ENCODE measurements at regions not wholly inside any gene's neighbourhood (a gene's known extent, or its start where the extent isn't known, plus 50 kb on each side); places are given as distances from the start of the nearest gene placed in this dataset.

DNA sequence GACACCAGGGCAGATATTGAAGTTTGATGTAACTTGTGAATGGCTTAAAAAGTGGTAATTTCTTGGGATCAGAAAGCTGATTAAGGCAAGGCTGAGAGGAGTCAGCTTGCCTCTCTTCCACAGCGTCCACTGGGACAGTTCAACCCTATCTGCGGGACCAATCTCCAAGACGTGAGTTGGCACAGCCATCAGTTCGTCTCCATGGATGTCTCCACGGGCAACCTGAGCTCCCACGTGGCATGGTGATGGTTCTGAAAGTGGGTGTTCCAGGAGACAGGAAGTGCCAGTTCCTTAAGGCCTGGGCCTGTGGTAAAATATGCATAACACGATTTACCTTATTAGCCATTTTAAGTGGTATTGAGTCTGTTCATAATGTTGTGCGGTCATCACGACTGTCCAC lies 67.9 kb upstream of the BHLHE23 start (continued):
- TF ChIP-seq, protein P1, sequence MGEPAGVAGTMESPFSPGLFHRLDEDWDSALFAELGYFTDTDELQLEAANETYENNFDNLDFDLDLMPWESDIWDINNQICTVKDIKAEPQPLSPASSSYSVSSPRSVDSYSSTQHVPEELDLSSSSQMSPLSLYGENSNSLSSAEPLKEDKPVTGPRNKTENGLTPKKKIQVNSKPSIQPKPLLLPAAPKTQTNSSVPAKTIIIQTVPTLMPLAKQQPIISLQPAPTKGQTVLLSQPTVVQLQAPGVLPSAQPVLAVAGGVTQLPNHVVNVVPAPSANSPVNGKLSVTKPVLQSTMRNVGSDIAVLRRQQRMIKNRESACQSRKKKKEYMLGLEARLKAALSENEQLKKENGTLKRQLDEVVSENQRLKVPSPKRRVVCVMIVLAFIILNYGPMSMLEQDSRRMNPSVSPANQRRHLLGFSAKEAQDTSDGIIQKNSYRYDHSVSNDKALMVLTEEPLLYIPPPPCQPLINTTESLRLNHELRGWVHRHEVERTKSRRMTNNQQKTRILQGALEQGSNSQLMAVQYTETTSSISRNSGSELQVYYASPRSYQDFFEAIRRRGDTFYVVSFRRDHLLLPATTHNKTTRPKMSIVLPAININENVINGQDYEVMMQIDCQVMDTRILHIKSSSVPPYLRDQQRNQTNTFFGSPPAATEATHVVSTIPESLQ (CRISPR knock-in tag; IDR thresholded peaks at IDR 0.05), result no peak
- TF ChIP-seq, protein P2, sequence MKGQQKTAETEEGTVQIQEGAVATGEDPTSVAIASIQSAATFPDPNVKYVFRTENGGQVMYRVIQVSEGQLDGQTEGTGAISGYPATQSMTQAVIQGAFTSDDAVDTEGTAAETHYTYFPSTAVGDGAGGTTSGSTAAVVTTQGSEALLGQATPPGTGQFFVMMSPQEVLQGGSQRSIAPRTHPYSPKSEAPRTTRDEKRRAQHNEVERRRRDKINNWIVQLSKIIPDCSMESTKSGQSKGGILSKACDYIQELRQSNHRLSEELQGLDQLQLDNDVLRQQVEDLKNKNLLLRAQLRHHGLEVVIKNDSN (CRISPR knock-in tag; IDR thresholded peaks at IDR 0.05), result no peak
- TF ChIP-seq, protein P3, sequence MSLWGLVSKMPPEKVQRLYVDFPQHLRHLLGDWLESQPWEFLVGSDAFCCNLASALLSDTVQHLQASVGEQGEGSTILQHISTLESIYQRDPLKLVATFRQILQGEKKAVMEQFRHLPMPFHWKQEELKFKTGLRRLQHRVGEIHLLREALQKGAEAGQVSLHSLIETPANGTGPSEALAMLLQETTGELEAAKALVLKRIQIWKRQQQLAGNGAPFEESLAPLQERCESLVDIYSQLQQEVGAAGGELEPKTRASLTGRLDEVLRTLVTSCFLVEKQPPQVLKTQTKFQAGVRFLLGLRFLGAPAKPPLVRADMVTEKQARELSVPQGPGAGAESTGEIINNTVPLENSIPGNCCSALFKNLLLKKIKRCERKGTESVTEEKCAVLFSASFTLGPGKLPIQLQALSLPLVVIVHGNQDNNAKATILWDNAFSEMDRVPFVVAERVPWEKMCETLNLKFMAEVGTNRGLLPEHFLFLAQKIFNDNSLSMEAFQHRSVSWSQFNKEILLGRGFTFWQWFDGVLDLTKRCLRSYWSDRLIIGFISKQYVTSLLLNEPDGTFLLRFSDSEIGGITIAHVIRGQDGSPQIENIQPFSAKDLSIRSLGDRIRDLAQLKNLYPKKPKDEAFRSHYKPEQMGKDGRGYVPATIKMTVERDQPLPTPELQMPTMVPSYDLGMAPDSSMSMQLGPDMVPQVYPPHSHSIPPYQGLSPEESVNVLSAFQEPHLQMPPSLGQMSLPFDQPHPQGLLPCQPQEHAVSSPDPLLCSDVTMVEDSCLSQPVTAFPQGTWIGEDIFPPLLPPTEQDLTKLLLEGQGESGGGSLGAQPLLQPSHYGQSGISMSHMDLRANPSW (CRISPR knock-in tag; conservative IDR thresholded peaks at IDR 0.05; ENCODE audit: low read depth), result no peak

- peaks cover 46% of the 10 kb centered on the region for H3K27me3 Mint-ChIP-seq (ENCODE audit: low read depth)
- CTCF ChIA-PET, result no interaction called here
- DNase-seq (ENCODE audit: low spot score), result peak; percentile 2
- no peak for ATAC-seq
- H3K36me3 Mint-ChIP-seq, result no peaks in the 10 kb centered on the region
- peaks cover 4% of the 10 kb centered on the region for H3K4me1 Mint-ChIP-seq
- H3K9me3 Mint-ChIP-seq, result peaks cover 36% of the 10 kb centered on the region
- TF ChIP-seq, protein P4, sequence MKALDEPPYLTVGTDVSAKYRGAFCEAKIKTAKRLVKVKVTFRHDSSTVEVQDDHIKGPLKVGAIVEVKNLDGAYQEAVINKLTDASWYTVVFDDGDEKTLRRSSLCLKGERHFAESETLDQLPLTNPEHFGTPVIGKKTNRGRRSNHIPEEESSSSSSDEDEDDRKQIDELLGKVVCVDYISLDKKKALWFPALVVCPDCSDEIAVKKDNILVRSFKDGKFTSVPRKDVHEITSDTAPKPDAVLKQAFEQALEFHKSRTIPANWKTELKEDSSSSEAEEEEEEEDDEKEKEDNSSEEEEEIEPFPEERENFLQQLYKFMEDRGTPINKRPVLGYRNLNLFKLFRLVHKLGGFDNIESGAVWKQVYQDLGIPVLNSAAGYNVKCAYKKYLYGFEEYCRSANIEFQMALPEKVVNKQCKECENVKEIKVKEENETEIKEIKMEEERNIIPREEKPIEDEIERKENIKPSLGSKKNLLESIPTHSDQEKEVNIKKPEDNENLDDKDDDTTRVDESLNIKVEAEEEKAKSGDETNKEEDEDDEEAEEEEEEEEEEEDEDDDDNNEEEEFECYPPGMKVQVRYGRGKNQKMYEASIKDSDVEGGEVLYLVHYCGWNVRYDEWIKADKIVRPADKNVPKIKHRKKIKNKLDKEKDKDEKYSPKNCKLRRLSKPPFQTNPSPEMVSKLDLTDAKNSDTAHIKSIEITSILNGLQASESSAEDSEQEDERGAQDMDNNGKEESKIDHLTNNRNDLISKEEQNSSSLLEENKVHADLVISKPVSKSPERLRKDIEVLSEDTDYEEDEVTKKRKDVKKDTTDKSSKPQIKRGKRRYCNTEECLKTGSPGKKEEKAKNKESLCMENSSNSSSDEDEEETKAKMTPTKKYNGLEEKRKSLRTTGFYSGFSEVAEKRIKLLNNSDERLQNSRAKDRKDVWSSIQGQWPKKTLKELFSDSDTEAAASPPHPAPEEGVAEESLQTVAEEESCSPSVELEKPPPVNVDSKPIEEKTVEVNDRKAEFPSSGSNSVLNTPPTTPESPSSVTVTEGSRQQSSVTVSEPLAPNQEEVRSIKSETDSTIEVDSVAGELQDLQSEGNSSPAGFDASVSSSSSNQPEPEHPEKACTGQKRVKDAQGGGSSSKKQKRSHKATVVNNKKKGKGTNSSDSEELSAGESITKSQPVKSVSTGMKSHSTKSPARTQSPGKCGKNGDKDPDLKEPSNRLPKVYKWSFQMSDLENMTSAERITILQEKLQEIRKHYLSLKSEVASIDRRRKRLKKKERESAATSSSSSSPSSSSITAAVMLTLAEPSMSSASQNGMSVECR (CRISPR knock-in tag; IDR thresholded peaks at IDR 0.05; ENCODE audit: borderline replicate concordance), result no peak
- TF ChIP-seq TEAD4 (CRISPR knock-in tag; IDR thresholded peaks at IDR 0.05), result no peak
- POLR2A ChIA-PET, result no interaction called here
- no peak overlapping the region for H3K27ac Mint-ChIP-seq
- H3K4me3 Mint-ChIP-seq, result no peak overlapping the region
Measured at GRCh38 chr20:63074182-63074581, 67.4 kb upstream of the BHLHE23 start.

- Mint-ChIP-seq H3K9me3 (peaks cover 36% of the 10 kb centered on the region), H3K4me3 (no peak overlapping the region), H3K4me1 (peaks cover 4% of the 10 kb centered on the region), H3K36me3 (no peaks in the 10 kb centered on the region), H3K27ac (no peak overlapping the region), H3K27me3 (ENCODE audit: low read depth) (peaks cover 46% of the 10 kb centered on the region)
- DNase-seq (ENCODE audit: low spot score) (peak; percentile 9), ATAC-seq (no peak)
- ChIA-PET CTCF (no interaction called here), POLR2A (no interaction called here)
- TF ChIP-seq NR1H2 (CRISPR knock-in tag; IDR thresholded peaks at IDR 0.05) (no peak), ATF1 (CRISPR knock-in tag; IDR thresholded peaks at IDR 0.05) (no peak), IRF2 (CRISPR knock-in tag; IDR thresholded peaks at IDR 0.05; ENCODE audit: borderline replicate concordance, low read depth) (no peak), CREB1 (CRISPR knock-in tag; IDR thresholded peaks at IDR 0.05) (no peak), USF2 (CRISPR knock-in tag; IDR thresholded peaks at IDR 0.05) (no peak), ZNF416 (CRISPR knock-in tag; IDR thresholded peaks at IDR 0.05) (no peak)
- TF ChIP-seq, protein P5, sequence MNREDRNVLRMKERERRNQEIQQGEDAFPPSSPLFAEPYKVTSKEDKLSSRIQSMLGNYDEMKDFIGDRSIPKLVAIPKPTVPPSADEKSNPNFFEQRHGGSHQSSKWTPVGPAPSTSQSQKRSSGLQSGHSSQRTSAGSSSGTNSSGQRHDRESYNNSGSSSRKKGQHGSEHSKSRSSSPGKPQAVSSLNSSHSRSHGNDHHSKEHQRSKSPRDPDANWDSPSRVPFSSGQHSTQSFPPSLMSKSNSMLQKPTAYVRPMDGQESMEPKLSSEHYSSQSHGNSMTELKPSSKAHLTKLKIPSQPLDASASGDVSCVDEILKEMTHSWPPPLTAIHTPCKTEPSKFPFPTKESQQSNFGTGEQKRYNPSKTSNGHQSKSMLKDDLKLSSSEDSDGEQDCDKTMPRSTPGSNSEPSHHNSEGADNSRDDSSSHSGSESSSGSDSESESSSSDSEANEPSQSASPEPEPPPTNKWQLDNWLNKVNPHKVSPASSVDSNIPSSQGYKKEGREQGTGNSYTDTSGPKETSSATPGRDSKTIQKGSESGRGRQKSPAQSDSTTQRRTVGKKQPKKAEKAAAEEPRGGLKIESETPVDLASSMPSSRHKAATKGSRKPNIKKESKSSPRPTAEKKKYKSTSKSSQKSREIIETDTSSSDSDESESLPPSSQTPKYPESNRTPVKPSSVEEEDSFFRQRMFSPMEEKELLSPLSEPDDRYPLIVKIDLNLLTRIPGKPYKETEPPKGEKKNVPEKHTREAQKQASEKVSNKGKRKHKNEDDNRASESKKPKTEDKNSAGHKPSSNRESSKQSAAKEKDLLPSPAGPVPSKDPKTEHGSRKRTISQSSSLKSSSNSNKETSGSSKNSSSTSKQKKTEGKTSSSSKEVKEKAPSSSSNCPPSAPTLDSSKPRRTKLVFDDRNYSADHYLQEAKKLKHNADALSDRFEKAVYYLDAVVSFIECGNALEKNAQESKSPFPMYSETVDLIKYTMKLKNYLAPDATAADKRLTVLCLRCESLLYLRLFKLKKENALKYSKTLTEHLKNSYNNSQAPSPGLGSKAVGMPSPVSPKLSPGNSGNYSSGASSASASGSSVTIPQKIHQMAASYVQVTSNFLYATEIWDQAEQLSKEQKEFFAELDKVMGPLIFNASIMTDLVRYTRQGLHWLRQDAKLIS (CRISPR knock-in tag; IDR thresholded peaks at IDR 0.05; ENCODE audit: borderline replicate concordance), result no peak
- TF ChIP-seq, protein P6, sequence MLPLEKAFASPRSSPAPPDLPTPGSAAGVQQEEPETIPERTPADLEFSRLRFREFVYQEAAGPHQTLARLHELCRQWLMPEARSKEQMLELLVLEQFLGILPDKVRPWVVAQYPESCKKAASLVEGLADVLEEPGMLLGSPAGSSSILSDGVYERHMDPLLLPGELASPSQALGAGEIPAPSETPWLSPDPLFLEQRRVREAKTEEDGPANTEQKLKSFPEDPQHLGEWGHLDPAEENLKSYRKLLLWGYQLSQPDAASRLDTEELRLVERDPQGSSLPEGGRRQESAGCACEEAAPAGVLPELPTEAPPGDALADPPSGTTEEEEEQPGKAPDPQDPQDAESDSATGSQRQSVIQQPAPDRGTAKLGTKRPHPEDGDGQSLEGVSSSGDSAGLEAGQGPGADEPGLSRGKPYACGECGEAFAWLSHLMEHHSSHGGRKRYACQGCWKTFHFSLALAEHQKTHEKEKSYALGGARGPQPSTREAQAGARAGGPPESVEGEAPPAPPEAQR (CRISPR knock-in tag; IDR thresholded peaks at IDR 0.05), result no peak
Measured at GRCh38 chr20:63073738-63074065, 66.9 kb upstream of the BHLHE23 start.

All from WTC11 (cell line).